ENCODE measurements at regions not wholly inside any gene's neighbourhood (a gene's known extent, or its start where the extent isn't known, plus 50 kb on each side); places are given as distances from the start of the nearest gene placed in this dataset.

- no peaks in the 10 kb centered on the region for H3K36me3 ChIP-seq
- no peak for DNase-seq
- no peak overlapping the region for H3K4me3 ChIP-seq
- H3K9ac ChIP-seq (ENCODE audit: low read depth in 2 of 2, low read length in 2 of 2) = no peak overlapping the region
- no peak overlapping the region for H3K27ac ChIP-seq
- H3K9me3 ChIP-seq = no peaks in the 10 kb centered on the region
- intact Hi-C loops (cut with DNase I) = no loop called here
- TF ChIP-seq CTCF (IDR thresholded peaks at IDR 0.05) = no peak
- H3K27me3 ChIP-seq = no peaks in the 10 kb centered on the region
- no peaks in the 10 kb centered on the region for H3K4me1 ChIP-seq
These were observed 81.7 kb upstream of the SPTLC1 start for GRCh38 chr9:92196909-92197308.

GRCh38 chr9:92196400-92196799 is 81.2 kb upstream of the SPTLC1 start:
- Histone ChIP-seq H3K36me3 (no peaks in the 10 kb centered on the region), H3K4me3 (no peak overlapping the region), H3K9ac (ENCODE audit: low read depth in 2 of 2, low read length in 2 of 2) (no peak overlapping the region), H3K9me3 (no peaks in the 10 kb centered on the region), H3K27ac (no peak overlapping the region), H3K4me1 (no peaks in the 10 kb centered on the region), H3K27me3 (no peaks in the 10 kb centered on the region)
- DNase-seq = no peak
- no peak for TF ChIP-seq CTCF (IDR thresholded peaks at IDR 0.05)
- intact Hi-C loops (cut with DNase I) = no loop called here

GRCh38 chr9:92191801-92192200 is 76.6 kb upstream of the SPTLC1 start:
- no peaks in the 10 kb centered on the region for H3K4me1 ChIP-seq
- no peaks in the 10 kb centered on the region for H3K36me3 ChIP-seq
- H3K9me3 ChIP-seq = no peaks in the 10 kb centered on the region
- no peak for DNase-seq
- no peak overlapping the region for H3K9ac ChIP-seq (ENCODE audit: low read depth in 2 of 2, low read length in 2 of 2)
- no peak overlapping the region for H3K4me3 ChIP-seq
- TF ChIP-seq CTCF (IDR thresholded peaks at IDR 0.05) = no peak
- H3K27ac ChIP-seq = no peak overlapping the region
- H3K27me3 ChIP-seq = no peaks in the 10 kb centered on the region
- intact Hi-C loops (cut with DNase I) = no loop called here

- Histone ChIP-seq H3K4me1 (no peaks in the 10 kb centered on the region), H3K9me3 (no peaks in the 10 kb centered on the region), H3K36me3 (no peaks in the 10 kb centered on the region), H3K9ac (ENCODE audit: low read depth in 2 of 2, low read length in 2 of 2) (no peak overlapping the region), H3K27ac (no peak overlapping the region), H3K4me3 (no peak overlapping the region), H3K27me3 (no peaks in the 10 kb centered on the region)
- intact Hi-C loops (cut with DNase I) = no loop called here
- TF ChIP-seq CTCF (IDR thresholded peaks at IDR 0.05) = no peak
- DNase-seq = no peak
These were observed 75.2 kb upstream of the SPTLC1 start for GRCh38 chr9:92190536-92190790.

- H3K27ac ChIP-seq = no peak overlapping the region
- H3K9ac ChIP-seq (ENCODE audit: low read depth in 2 of 2, low read length in 2 of 2) = no peak overlapping the region
- intact Hi-C loops (cut with DNase I) = no loop called here
These were observed 74.7 kb upstream of the SPTLC1 start for GRCh38 chr9:92189782-92190535.

More at GRCh38 chr9:92189782-92190535, 74.7 kb upstream of the SPTLC1 start:
- H3K4me1 ChIP-seq = no peaks in the 10 kb centered on the region
- no peak for DNase-seq
- no peaks in the 10 kb centered on the region for H3K9me3 ChIP-seq
- H3K27me3 ChIP-seq = no peaks in the 10 kb centered on the region
- H3K36me3 ChIP-seq = no peaks in the 10 kb centered on the region
- no peak for TF ChIP-seq CTCF (IDR thresholded peaks at IDR 0.05)
- H3K4me3 ChIP-seq = no peak overlapping the region

Measured in colonic mucosa (tissue), 4 donors.